Adrenal gland (tissue), 9 donors: ENCODE measurements at regions not wholly inside any gene's neighbourhood (a gene's known extent, or its start where the extent isn't known, plus 50 kb on each side); places are given as distances from the start of the nearest gene placed in this dataset.

Experiments
- DNase-seq, 7 donors: peaks; one replicate each; pipeline ENCODE4 v3.0.0-alpha.2; 2019 to 2020
- H3K27ac ChIP-seq, 5 donors: fragments of 200-600 bp; sonication (generic) in 4 of 5; 1 replicate in 3 of 5; 2 replicates in 2 of 5; pipeline versions ENCODE4 v1.5.1 to v1.8.0; 2016 to 2020; ENCODE audit warnings: mild to moderate bottlenecking in 1 of 5
- H3K27me3 ChIP-seq: fragments of 200-600 bp; 2 replicates; pipeline ENCODE4 v1.8.0; 2021
- H3K36me3 ChIP-seq, 2 donors: fragments of 200-600 bp; replicated peaks in 1 of 2; 1 replicate in 1 of 2; 2 replicates in 1 of 2; pipeline versions ENCODE4 v1.5.1 to v1.8.0; 2018 to 2022
- H3K4me1 ChIP-seq, 2 donors: fragments of 200-600 bp; replicated peaks in 1 of 2; 1 replicate in 1 of 2; 2 replicates in 1 of 2; pipeline versions ENCODE4 v1.5.1 to v1.8.0; 2018 to 2021
- H3K4me3 ChIP-seq, 4 donors: fragments of 200-600 bp; sonication (generic) in 3 of 4; one replicate each; pipeline ENCODE4 v1.5.1; 2016 to 2018
- H3K9me3 ChIP-seq, 3 donors: fragments of 200-600 bp; sonication (generic) in 1 of 3; replicated peaks in 1 of 3; 1 replicate in 2 of 3; 2 replicates in 1 of 3; pipeline versions ENCODE4 v1.5.1 to v1.8.0; 2016 to 2021
- CTCF ChIP-seq, 6 experiments: fragments of 450-650 bp in 4 of 6; fragments of 200-600 bp in 2 of 6; sonication (generic) in 1 of 6; IDR thresholded peaks; 1 replicate in 5 of 6; 2 replicates in 1 of 6; pipeline versions ENCODE4 v1.5.1 to v1.8.0; 2016 to 2021; ENCODE audit warnings: antibody characterized with exemption in 6 of 6, mild to moderate bottlenecking in 2 of 6, moderate library complexity in 1 of 6
- POLR2A ChIP-seq, 2 donors: fragments of 450-650 bp; IDR thresholded peaks; one replicate each; pipeline ENCODE4 v1.6.1; 2017; ENCODE audit warnings: antibody characterized with exemption in 2 of 2, mild to moderate bottlenecking in 2 of 2, moderate library complexity in 1 of 2
- WGBS, 4 donors: extraction: QIAGEN DNeasy Blood & Tissue Kit in 2 of 4; methylation state at CpG; one replicate each; pipeline versions ENCODE4 v1.1.5 to v1.1.7; 2013 to 2017; 5-methylcytosine and 5-hydroxymethylcytosine counted together
- intact Hi-C, 2 donors: fragments of 100-400 bp; cut with DNase I; formaldehyde crosslinking; loops; one replicate each; pipeline versions ENCODE4 v1.14.1 to v1.15.0; 2022 to 2023
- donor health status: healthy with polysubstance abuse.
- donor health status: Bipolar disorder and iron deficiency.
- donor health status: DM: yes; HTN: yes; CAD: no.
- donor health status: DM: no; HTN: no; CAD: no.
- donor health status: DM: no; HTN: no; CAD: no.

- DNase-seq: no peak
- Histone ChIP-seq H3K4me1 (peaks cover 0 to 8% of the 10 kb centered on the region in 2 donors), H3K27me3 (no peaks in the 10 kb centered on the region), H3K36me3 (no peaks in the 10 kb centered on the region), H3K9me3 (no peaks in the 10 kb centered on the region), H3K4me3 (no peak overlapping the region), H3K27ac (no peak overlapping the region)
- no peak for TF ChIP-seq CTCF (IDR thresholded peaks at IDR 0.05)
- no peak for TF ChIP-seq POLR2A (IDR thresholded peaks at IDR 0.05)
- intact Hi-C loops: no loop called here
- 82 to 95% (median 90%) methylated on average over 1 of the region's 1 CpG for WGBS, 4 donors
These were observed 264.2 kb downstream of the ZSWIM6 start for GRCh38 chr5:61596265-61596664.

GRCh38 chr5:61597684-61598083, 265.6 kb downstream of the ZSWIM6 start:
- no peak for TF ChIP-seq POLR2A (IDR thresholded peaks at IDR 0.05)
- DNase-seq: no peak
- Histone ChIP-seq H3K27me3 (no peaks in the 10 kb centered on the region), H3K4me1 (peaks cover 0 to 10% of the 10 kb centered on the region in 2 donors), H3K4me3 (no peak overlapping the region), H3K9me3 (no peaks in the 10 kb centered on the region), H3K36me3 (no peaks in the 10 kb centered on the region), H3K27ac (no peak overlapping the region)
- intact Hi-C loops: no loop called here

- Histone ChIP-seq H3K27me3 (no peaks in the 10 kb centered on the region), H3K27ac (no peak overlapping the region), H3K9me3 (no peaks in the 10 kb centered on the region), H3K4me1 (peaks cover 0 to 13% of the 10 kb centered on the region in 2 donors), H3K4me3 (no peak overlapping the region), H3K36me3 (no peaks in the 10 kb centered on the region)
- TF ChIP-seq CTCF (IDR thresholded peaks at IDR 0.05) (no peak), POLR2A (IDR thresholded peaks at IDR 0.05) (no peak)
- 77 to 92% (median 87%) methylated on average over 3 of the region's 3 CpGs for WGBS, 4 donors
- DNase-seq: no peak
- intact Hi-C loops: no loop called here
These were observed 266.1 kb downstream of the ZSWIM6 start for GRCh38 chr5:61598126-61598525.

GRCh38 chr5:61599370-61600122, 267.5 kb downstream of the ZSWIM6 start:
- Histone ChIP-seq H3K27me3 (no peaks in the 10 kb centered on the region), H3K4me1 (peaks cover 0 to 13% of the 10 kb centered on the region in 2 donors), H3K27ac (peak overlapping the region in 1 of 5 donors; percentile 41), H3K36me3 (no peaks in the 10 kb centered on the region), H3K4me3 (no peak overlapping the region), H3K9me3 (no peaks in the 10 kb centered on the region)
- WGBS, 4 donors: 64 to 74% (median 72%) methylated on average over 5 of the region's 5 CpGs
- TF ChIP-seq CTCF (IDR thresholded peaks at IDR 0.05) (no peak), POLR2A (IDR thresholded peaks at IDR 0.05) (no peak)
- DNase-seq: peak in 3 of 7 donors; percentile 10 to 32 (median 25)
- intact Hi-C loops: no loop called here

GRCh38 chr5:61600123-61600444, 268.0 kb downstream of the ZSWIM6 start:
- H3K36me3 ChIP-seq: no peaks in the 10 kb centered on the region
- H3K9me3 ChIP-seq: no peaks in the 10 kb centered on the region
- peaks cover 0 to 13% of the 10 kb centered on the region in 2 donors for H3K4me1 ChIP-seq
- no peaks in the 10 kb centered on the region for H3K27me3 ChIP-seq
- no peak for DNase-seq
- no peak overlapping the region for H3K4me3 ChIP-seq
- intact Hi-C loops: no loop called here
- H3K27ac ChIP-seq: peak overlapping the region in 1 of 5 donors; percentile 41
- TF ChIP-seq POLR2A (IDR thresholded peaks at IDR 0.05) (no peak), CTCF (IDR thresholded peaks at IDR 0.05) (no peak)
